ENCODE measurements at regions not wholly inside any gene's neighbourhood (a gene's known extent, or its start where the extent isn't known, plus 50 kb on each side); places are given as distances from the start of the nearest gene placed in this dataset.
"Not testable (repeated sequence)": the region's sequence is repeated elsewhere in the genome, so short reads cannot be mapped to it uniquely, and the experiment has no call there.

DNA sequence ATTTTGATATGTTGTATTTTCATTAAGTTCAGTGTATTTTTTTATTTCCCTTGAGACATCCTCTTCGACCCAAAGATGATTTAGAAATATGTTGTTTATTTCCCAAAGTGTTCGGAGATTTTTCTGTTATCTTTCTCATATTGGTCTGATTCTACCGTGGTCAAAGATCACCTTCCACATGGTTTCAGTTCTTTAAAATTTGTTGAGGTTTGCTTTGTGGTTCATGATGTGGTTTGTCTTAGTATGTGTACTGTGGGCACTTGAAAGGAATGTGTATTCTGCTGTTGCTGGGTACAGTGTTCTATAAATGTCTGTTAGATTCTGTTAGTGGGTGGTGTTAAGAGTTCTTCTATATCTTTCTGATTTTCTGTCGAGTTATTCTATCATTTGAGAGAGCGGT is 103.4 kb upstream of the FHIT start:
- DNase-seq (ENCODE audit: low spot score in 2 of 2) (no peak), ATAC-seq (ENCODE audit: low read depth) (no peak)
- Mint-ChIP-seq H3K4me1 (peaks cover 3% of the 10 kb centered on the region), H3K4me3 (no peak overlapping the region), H3K27ac (no peak overlapping the region), H3K36me3 (no peaks in the 10 kb centered on the region), H3K9me3 (no peaks in the 10 kb centered on the region), H3K27me3 (peaks cover 9% of the 10 kb centered on the region)

GRCh38 chr3:61356685-61357084 is 105.4 kb upstream of the FHIT start:
- Mint-ChIP-seq H3K9me3 (no peaks in the 10 kb centered on the region), H3K36me3 (no peaks in the 10 kb centered on the region), H3K4me1 (peaks cover 3% of the 10 kb centered on the region), H3K27ac (no peak overlapping the region), H3K27me3 (peaks cover 9% of the 10 kb centered on the region), H3K4me3 (no peak overlapping the region)
- DNase-seq (ENCODE audit: low spot score in 2 of 2), result no peak
- ATAC-seq (ENCODE audit: low read depth), result no peak

- ATAC-seq (ENCODE audit: low read depth) (no peak), DNase-seq (ENCODE audit: low spot score in 2 of 2) (no peak)
- H3K36me3 Mint-ChIP-seq, result no peaks in the 10 kb centered on the region
- peaks cover 9% of the 10 kb centered on the region for H3K27me3 Mint-ChIP-seq
- H3K27ac Mint-ChIP-seq, result no peak overlapping the region
- H3K4me3 Mint-ChIP-seq, result no peak overlapping the region
- peaks cover 3% of the 10 kb centered on the region for H3K4me1 Mint-ChIP-seq
- H3K9me3 Mint-ChIP-seq, result no peaks in the 10 kb centered on the region
Measured at GRCh38 chr3:61357902-61358301, 106.7 kb upstream of the FHIT start.

DNA sequence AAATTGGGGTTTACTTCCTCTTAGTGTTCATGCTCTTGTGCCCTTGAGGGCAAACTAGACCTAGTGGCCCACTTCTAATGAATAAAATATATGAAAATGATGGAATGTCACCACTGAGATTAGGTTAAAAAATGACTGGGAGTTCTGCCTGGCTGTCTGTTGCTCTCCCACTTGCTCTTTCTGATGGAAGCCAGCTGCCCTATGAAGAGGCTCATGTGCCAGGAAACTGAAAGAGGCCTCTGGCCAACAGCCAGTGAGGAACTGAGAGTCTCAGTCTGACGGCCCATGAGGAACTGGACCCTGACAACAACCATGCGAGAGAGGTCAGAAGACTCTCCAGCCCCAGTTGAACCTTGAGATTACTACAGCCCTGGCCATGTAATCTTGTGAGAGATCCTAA is 107.1 kb upstream of the FHIT start:
- DNase-seq (ENCODE audit: low spot score in 2 of 2) (no peak), ATAC-seq (ENCODE audit: low read depth) (no peak)
- Mint-ChIP-seq H3K9me3 (no peaks in the 10 kb centered on the region), H3K36me3 (no peaks in the 10 kb centered on the region), H3K4me1 (peaks cover 3% of the 10 kb centered on the region), H3K27ac (no peak overlapping the region), H3K4me3 (no peak overlapping the region), H3K27me3 (peaks cover 9% of the 10 kb centered on the region)

DNA sequence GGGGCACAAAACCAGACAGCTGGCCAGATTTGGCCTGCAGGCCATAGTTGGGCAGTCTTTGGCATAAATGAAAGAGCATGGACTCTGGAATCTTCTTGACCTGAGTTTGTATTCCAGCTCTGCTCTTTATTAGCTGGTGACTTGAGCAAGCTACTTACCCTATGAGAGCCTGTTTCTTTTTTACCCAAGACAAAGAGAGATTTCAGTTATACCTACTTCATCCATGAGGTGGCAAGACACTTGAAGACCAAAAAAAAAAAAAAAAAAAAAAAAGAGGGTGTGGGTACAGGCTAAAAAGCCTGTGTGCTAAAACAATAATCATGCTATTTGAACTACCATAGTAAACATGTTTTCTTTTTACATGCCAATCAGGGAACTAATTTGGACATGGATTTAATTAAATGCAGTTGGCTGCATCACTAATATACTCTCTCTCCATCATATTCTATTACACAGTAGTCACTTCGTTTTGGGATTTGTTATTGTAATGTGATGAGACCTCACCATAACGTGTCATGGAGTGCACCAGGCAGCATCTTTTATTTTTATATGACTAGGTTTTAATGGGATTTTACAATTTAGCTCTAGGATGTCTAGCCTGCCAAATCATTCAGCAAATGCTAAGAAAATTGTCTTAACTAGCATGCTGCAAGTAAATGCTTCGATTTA is 109.2 kb upstream of the FHIT start:
- H3K4me1 Mint-ChIP-seq, result no peaks in the 10 kb centered on the region
- ATAC-seq (ENCODE audit: low read depth) (no peak), DNase-seq (ENCODE audit: low spot score in 2 of 2) (no peak)
- peaks cover 11% of the 10 kb centered on the region for H3K27me3 Mint-ChIP-seq
- no peaks in the 10 kb centered on the region for H3K36me3 Mint-ChIP-seq
- no peak overlapping the region for H3K4me3 Mint-ChIP-seq
- no peak overlapping the region for H3K27ac Mint-ChIP-seq
- H3K9me3 Mint-ChIP-seq, result peaks cover 2% of the 10 kb centered on the region

GRCh38 chr3:61369678-61370077 is 118.4 kb upstream of the FHIT start:
- H3K4me3 Mint-ChIP-seq, result no peak overlapping the region
- no peak for DNase-seq (ENCODE audit: low spot score in 2 of 2)
- H3K27me3 Mint-ChIP-seq, result peaks cover 3% of the 10 kb centered on the region
- no peak for ATAC-seq (ENCODE audit: low read depth)
- H3K36me3 Mint-ChIP-seq, result no peaks in the 10 kb centered on the region
- no peaks in the 10 kb centered on the region for H3K4me1 Mint-ChIP-seq
- no peaks in the 10 kb centered on the region for H3K9me3 Mint-ChIP-seq
- H3K27ac Mint-ChIP-seq, result no peak overlapping the region

- no peaks in the 10 kb centered on the region for H3K9me3 Mint-ChIP-seq
- no peaks in the 10 kb centered on the region for H3K4me1 Mint-ChIP-seq
- H3K36me3 Mint-ChIP-seq, result no peaks in the 10 kb centered on the region
- no peak for ATAC-seq (ENCODE audit: low read depth)
- H3K27ac Mint-ChIP-seq, result no peak overlapping the region
- no peak overlapping the region for H3K4me3 Mint-ChIP-seq
- DNase-seq (ENCODE audit: low spot score in 2 of 2), result no peak
- H3K27me3 Mint-ChIP-seq, result peaks cover 3% of the 10 kb centered on the region
Measured at GRCh38 chr3:61371123-61371522, 119.9 kb upstream of the FHIT start.

GRCh38 chr3:61372723-61373122 is 121.5 kb upstream of the FHIT start:
- ATAC-seq (ENCODE audit: low read depth), result no peak

GRCh38 chr3:61378311-61378710 is 127.1 kb upstream of the FHIT start:
- H3K4me3 Mint-ChIP-seq, result no peak overlapping the region
- no peaks in the 10 kb centered on the region for H3K9me3 Mint-ChIP-seq

More at GRCh38 chr3:61372723-61373122, 121.5 kb upstream of the FHIT start:
- Mint-ChIP-seq H3K27me3 (peaks cover 2% of the 10 kb centered on the region), H3K4me3 (no peak overlapping the region), H3K4me1 (no peaks in the 10 kb centered on the region), H3K36me3 (no peaks in the 10 kb centered on the region), H3K27ac (no peak overlapping the region), H3K9me3 (no peaks in the 10 kb centered on the region)
- DNase-seq (ENCODE audit: low spot score in 2 of 2), result no peak

GRCh38 chr3:61381745-61382392 is 130.6 kb upstream of the FHIT start:
- DNase-seq (ENCODE audit: low spot score in 2 of 2), result peak in 1 of 2 donors; percentile 21
- Mint-ChIP-seq H3K27ac (no peak overlapping the region), H3K4me1 (peaks cover 4% of the 10 kb centered on the region), H3K36me3 (no peaks in the 10 kb centered on the region), H3K9me3 (peaks cover 2% of the 10 kb centered on the region), H3K4me3 (no peak overlapping the region), H3K27me3 (peaks cover 13% of the 10 kb centered on the region)
- peak; percentile 57 for ATAC-seq (ENCODE audit: low read depth)

More at GRCh38 chr3:61378311-61378710, 127.1 kb upstream of the FHIT start:
- Mint-ChIP-seq H3K27ac (no peak overlapping the region), H3K36me3 (no peaks in the 10 kb centered on the region), H3K27me3 (peaks cover 8% of the 10 kb centered on the region), H3K4me1 (peaks cover 4% of the 10 kb centered on the region)
- ATAC-seq (ENCODE audit: low read depth), result no peak
- no peak for DNase-seq (ENCODE audit: low spot score in 2 of 2)

DNA sequence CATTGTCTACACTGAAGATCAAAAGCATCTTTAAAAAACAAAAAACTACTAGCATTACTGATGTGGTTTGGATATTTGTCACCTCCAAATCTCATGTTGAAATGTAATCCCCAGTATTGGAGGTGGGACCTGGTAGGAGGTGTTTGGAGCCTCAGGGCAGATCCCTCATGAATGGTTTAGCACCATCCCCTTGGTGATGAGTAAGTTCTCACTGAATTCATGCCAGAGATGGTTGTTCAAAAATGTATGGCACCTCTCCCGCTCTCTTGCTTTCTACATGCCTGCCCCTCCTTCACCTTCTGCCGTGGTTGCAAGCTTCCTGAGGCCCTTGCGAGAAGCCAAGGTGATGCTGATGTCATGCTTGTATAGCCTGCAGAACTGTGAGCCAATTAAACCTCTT is 136.6 kb upstream of the FHIT start:
- ATAC-seq (ENCODE audit: low read depth) (no peak), DNase-seq (ENCODE audit: low spot score in 2 of 2) (no peak)
- no peak overlapping the region for H3K4me3 Mint-ChIP-seq
- H3K27ac Mint-ChIP-seq, result no peak overlapping the region
- H3K9me3 Mint-ChIP-seq, result peaks cover 2% of the 10 kb centered on the region
- peaks cover 5% of the 10 kb centered on the region for H3K27me3 Mint-ChIP-seq
- no peaks in the 10 kb centered on the region for H3K36me3 Mint-ChIP-seq
- H3K4me1 Mint-ChIP-seq, result no peaks in the 10 kb centered on the region

- H3K27me3 Mint-ChIP-seq; H3K27ac Mint-ChIP-seq; H3K4me3 Mint-ChIP-seq; H3K4me1 Mint-ChIP-seq; H3K9me3 Mint-ChIP-seq; H3K36me3 Mint-ChIP-seq; DNase-seq (ENCODE audit: low spot score in 2 of 2); ATAC-seq (ENCODE audit: low read depth): not testable (repeated sequence)
Measured at GRCh38 chr3:61393480-61393947, 142.3 kb upstream of the FHIT start.

GRCh38 chr3:61401359-61401758 is 150.1 kb upstream of the FHIT start:
- H3K36me3 Mint-ChIP-seq, result no peaks in the 10 kb centered on the region
- no peak overlapping the region for H3K4me3 Mint-ChIP-seq
- ATAC-seq (ENCODE audit: low read depth) (no peak), DNase-seq (ENCODE audit: low spot score in 2 of 2) (no peak)
- peaks cover 3% of the 10 kb centered on the region for H3K9me3 Mint-ChIP-seq
- no peak overlapping the region for H3K27ac Mint-ChIP-seq
- H3K27me3 Mint-ChIP-seq, result peaks cover under 1% of the 10 kb centered on the region
- H3K4me1 Mint-ChIP-seq, result no peaks in the 10 kb centered on the region

- H3K9me3 Mint-ChIP-seq, result no peaks in the 10 kb centered on the region
- no peak for DNase-seq (ENCODE audit: low spot score in 2 of 2)
- H3K27me3 Mint-ChIP-seq, result peaks cover 15% of the 10 kb centered on the region
- H3K36me3 Mint-ChIP-seq, result no peaks in the 10 kb centered on the region
- ATAC-seq (ENCODE audit: low read depth), result no peak
- no peak overlapping the region for H3K27ac Mint-ChIP-seq
- no peaks in the 10 kb centered on the region for H3K4me1 Mint-ChIP-seq
- H3K4me3 Mint-ChIP-seq, result no peak overlapping the region
Measured at GRCh38 chr3:61407397-61407796, 154.0 kb upstream of the PTPRG start.

GRCh38 chr3:61409638-61410037 is 151.7 kb upstream of the PTPRG start:
- no peaks in the 10 kb centered on the region for H3K9me3 Mint-ChIP-seq
- H3K4me3 Mint-ChIP-seq, result no peak overlapping the region
- H3K27ac Mint-ChIP-seq, result no peak overlapping the region
- H3K36me3 Mint-ChIP-seq, result no peaks in the 10 kb centered on the region
- peaks cover 1% of the 10 kb centered on the region for H3K4me1 Mint-ChIP-seq
- DNase-seq (ENCODE audit: low spot score in 2 of 2) (no peak), ATAC-seq (ENCODE audit: low read depth) (no peak)
- H3K27me3 Mint-ChIP-seq, result peaks cover 18% of the 10 kb centered on the region

All from memory B cell (primary cell).